Body of pancreas (tissue), 4 donors: ENCODE measurements at regions not wholly inside any gene's neighbourhood (a gene's known extent, or its start where the extent isn't known, plus 50 kb on each side); places are given as distances from the start of the nearest gene placed in this dataset.

ENCODE experiments used
- ATAC-seq: fragments of 150-250 bp; one replicate; pipeline ENCODE4 v1.9.1; 2016
- DNase-seq, 4 donors: peaks; one replicate each; pipeline ENCODE4 v3.0.0-alpha.2; 2019
- H3K27ac ChIP-seq, 4 donors: fragments of 200-600 bp; sonication (generic); 1 replicate in 3 of 4; 2 replicates in 1 of 4; pipeline versions ENCODE4 v1.5.1 to v1.6.1; 2016 to 2019; ENCODE audit warnings: mild to moderate bottlenecking in 1 of 4, mixed read lengths in 1 of 4, moderate library complexity in 1 of 4
- H3K27me3 ChIP-seq, 2 donors: fragments of 200-600 bp; sonication (generic); one replicate each; pipeline ENCODE4 v1.6.0; 2016; ENCODE audit warnings: mild to moderate bottlenecking in 1 of 2
- H3K36me3 ChIP-seq, 2 donors: fragments of 200-600 bp; sonication (generic); replicated peaks in 1 of 2; 2 replicates each; pipeline ENCODE4 v1.5.1; 2016; ENCODE audit warnings: low read depth in 2 of 2; ENCODE audit not compliant: insufficient read depth in 1 of 2
- H3K4me1 ChIP-seq: fragments of 200-600 bp; sonication (generic); one replicate; pipeline ENCODE4 v1.6.0; 2016
- H3K4me3 ChIP-seq, 2 donors: fragments of 200-600 bp; sonication (generic); 1 replicate in 1 of 2; 2 replicates in 1 of 2; pipeline ENCODE4 v1.5.1; 2016 to 2019
- H3K9me3 ChIP-seq, 3 donors: fragments of 200-600 bp; sonication (generic); 1 replicate in 2 of 3; 2 replicates in 1 of 3; pipeline ENCODE4 v1.5.1; 2016
- CTCF ChIP-seq, 7 experiments: fragments of 450-650 bp in 4 of 7; fragments of 200-600 bp in 3 of 7; sonication (generic) in 3 of 7; IDR thresholded peaks; one replicate each; pipeline ENCODE4 v1.5.1; 2016 to 2019; ENCODE audit warnings: antibody characterized with exemption in 7 of 7
- POLR2A ChIP-seq, 3 donors: fragments of 450-650 bp; IDR thresholded peaks; one replicate each; pipeline ENCODE4 v1.6.1; 2016; ENCODE audit warnings: antibody characterized with exemption in 3 of 3, mild to moderate bottlenecking in 2 of 3
- WGBS, 2 donors: methylation state at CpG; one replicate each; pipeline ENCODE4 v1.1.5; 2017; 5-methylcytosine and 5-hydroxymethylcytosine counted together
- intact Hi-C: fragments of 100-400 bp; cut with DNase I; formaldehyde crosslinking; loops from one replicate; pipeline ENCODE4 v1.15.1; 2023

- Histone ChIP-seq H3K4me1 (no peaks in the 10 kb centered on the region), H3K9me3 (no peaks in the 10 kb centered on the region), H3K27ac (no peak overlapping the region), H3K36me3 (no peaks in the 10 kb centered on the region), H3K4me3 (no peak overlapping the region), H3K27me3 (no peaks in the 10 kb centered on the region)
- WGBS, 2 donors, result 68 to 69% methylated on average over 5 to 6 of the region's 6 CpGs
- intact Hi-C loops, result no loop called here
- ATAC-seq (no peak), DNase-seq (no peak)
- TF ChIP-seq CTCF (IDR thresholded peaks at IDR 0.05), result no peak
- TF ChIP-seq POLR2A (IDR thresholded peaks at IDR 0.05), result no peak
Measured at GRCh38 chrX:40383360-40383759, 197.4 kb upstream of the ATP6AP2 start.

- TF ChIP-seq POLR2A (IDR thresholded peaks at IDR 0.05) (no peak), CTCF (IDR thresholded peaks at IDR 0.05) (no peak)
- no peak for ATAC-seq
Measured at GRCh38 chrX:40380655-40381488, 199.9 kb upstream of the ATP6AP2 start.

GRCh38 chrX:40377684-40378083 lies 203.1 kb upstream of the ATP6AP2 start:
- Histone ChIP-seq H3K4me3 (no peak overlapping the region), H3K27ac (no peak overlapping the region), H3K4me1 (no peaks in the 10 kb centered on the region), H3K9me3 (no peaks in the 10 kb centered on the region), H3K36me3 (no peaks in the 10 kb centered on the region), H3K27me3 (no peaks in the 10 kb centered on the region)
- ATAC-seq, result no peak
- TF ChIP-seq CTCF (IDR thresholded peaks at IDR 0.05), result no peak
- TF ChIP-seq POLR2A (IDR thresholded peaks at IDR 0.05), result no peak
- intact Hi-C loops, result no loop called here
- WGBS, 2 donors, result 100% methylated on average over 1 of the region's 1 CpG; no CpG with 5 or more reads in 1 of the 2 donors
- no peak for DNase-seq

More at GRCh38 chrX:40380655-40381488, 199.9 kb upstream of the ATP6AP2 start:
- Histone ChIP-seq H3K4me3 (no peak overlapping the region), H3K9me3 (no peaks in the 10 kb centered on the region), H3K36me3 (no peaks in the 10 kb centered on the region), H3K4me1 (no peaks in the 10 kb centered on the region), H3K27ac (no peak overlapping the region), H3K27me3 (no peaks in the 10 kb centered on the region)
- 64 to 74% methylated on average over 6 to 10 of the region's 16 CpGs for WGBS, 2 donors
- no peak for DNase-seq
- intact Hi-C loops, result no loop called here

GRCh38 chrX:40374486-40374885 lies 206.3 kb upstream of the ATP6AP2 start:
- Histone ChIP-seq H3K9me3 (no peaks in the 10 kb centered on the region), H3K36me3 (no peaks in the 10 kb centered on the region), H3K27me3 (no peaks in the 10 kb centered on the region), H3K4me1 (no peaks in the 10 kb centered on the region), H3K27ac (no peak overlapping the region), H3K4me3 (no peak overlapping the region)
- 80% methylated on average over 1 of the region's 2 CpGs; no CpG with 5 or more reads in 1 of the 2 donors for WGBS, 2 donors
- no peak for ATAC-seq
- no peak for DNase-seq
- TF ChIP-seq POLR2A (IDR thresholded peaks at IDR 0.05) (no peak), CTCF (IDR thresholded peaks at IDR 0.05) (no peak)
- intact Hi-C loops, result no loop called here

- no peak overlapping the region for H3K27ac ChIP-seq
- intact Hi-C loops, result no loop called here
- DNase-seq (no peak), ATAC-seq (no peak)
- H3K27me3 ChIP-seq, result no peaks in the 10 kb centered on the region
- no peaks in the 10 kb centered on the region for H3K9me3 ChIP-seq
- H3K36me3 ChIP-seq, result no peaks in the 10 kb centered on the region
- no peak overlapping the region for H3K4me3 ChIP-seq
- H3K4me1 ChIP-seq, result no peaks in the 10 kb centered on the region
- TF ChIP-seq POLR2A (IDR thresholded peaks at IDR 0.05), result no peak
- no peak for TF ChIP-seq CTCF (IDR thresholded peaks at IDR 0.05)
Measured at GRCh38 chrX:40373641-40374040, 207.1 kb upstream of the ATP6AP2 start.
